AG04449 (cell line): ENCODE measurements at regions not wholly inside any gene's neighbourhood (a gene's known extent, or its start where the extent isn't known, plus 50 kb on each side); places are given as distances from the start of the nearest gene placed in this dataset.

Experiments
- CTCF ChIA-PET: fragments of 350-600 bp; formaldehyde crosslinking; extraction: SDS; loops from one replicate; lab custom pipeline; 2021; ENCODE audit warnings: antibody characterized with exemption; lab: Yijun Ruan, JAX
- POLR2A ChIA-PET: fragments of 400-600, 350-600 bp; formaldehyde crosslinking; extraction: SDS; loops from one replicate; lab custom pipeline; 2020; ENCODE audit warnings: antibody characterized with exemption, inconsistent platforms; lab: Yijun Ruan, JAX
- DNase-seq: peaks from one replicate; pipeline ENCODE4 v3.0.0-alpha.2; 2010; ENCODE audit warnings: low read depth, low spot score
- H3K4me3 ChIP-seq: 2 replicates; pipeline ENCODE4 v1.5.1; 2011; ENCODE audit warnings: low read depth, mild to moderate bottlenecking, control low read depth, low read length
- TF ChIP-seq, protein P1 (sequence below): IDR thresholded peaks from one replicate; pipeline ENCODE4 v1.5.1; 2011; ENCODE audit warnings: mild to moderate bottlenecking, moderate library complexity, low read length, control low read depth, inconsistent platforms; ENCODE audit not compliant: insufficient read depth; ENCODE audit errors: missing control alignments

- TF ChIP-seq, protein P1, sequence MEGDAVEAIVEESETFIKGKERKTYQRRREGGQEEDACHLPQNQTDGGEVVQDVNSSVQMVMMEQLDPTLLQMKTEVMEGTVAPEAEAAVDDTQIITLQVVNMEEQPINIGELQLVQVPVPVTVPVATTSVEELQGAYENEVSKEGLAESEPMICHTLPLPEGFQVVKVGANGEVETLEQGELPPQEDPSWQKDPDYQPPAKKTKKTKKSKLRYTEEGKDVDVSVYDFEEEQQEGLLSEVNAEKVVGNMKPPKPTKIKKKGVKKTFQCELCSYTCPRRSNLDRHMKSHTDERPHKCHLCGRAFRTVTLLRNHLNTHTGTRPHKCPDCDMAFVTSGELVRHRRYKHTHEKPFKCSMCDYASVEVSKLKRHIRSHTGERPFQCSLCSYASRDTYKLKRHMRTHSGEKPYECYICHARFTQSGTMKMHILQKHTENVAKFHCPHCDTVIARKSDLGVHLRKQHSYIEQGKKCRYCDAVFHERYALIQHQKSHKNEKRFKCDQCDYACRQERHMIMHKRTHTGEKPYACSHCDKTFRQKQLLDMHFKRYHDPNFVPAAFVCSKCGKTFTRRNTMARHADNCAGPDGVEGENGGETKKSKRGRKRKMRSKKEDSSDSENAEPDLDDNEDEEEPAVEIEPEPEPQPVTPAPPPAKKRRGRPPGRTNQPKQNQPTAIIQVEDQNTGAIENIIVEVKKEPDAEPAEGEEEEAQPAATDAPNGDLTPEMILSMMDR = no peak
- H3K4me3 ChIP-seq = no peak overlapping the region
- DNase-seq = no peak
- POLR2A ChIA-PET = no interaction called here
- CTCF ChIA-PET = no interaction called here
Observed at GRCh38 chr11:69979632-69980031, 98.5 kb upstream of the ANO1 start.

GRCh38 chr11:69981119-69981784, 96.9 kb upstream of the ANO1 start:
- CTCF ChIA-PET = no interaction called here
- POLR2A ChIA-PET = no interaction called here
- no peak overlapping the region for H3K4me3 ChIP-seq
- DNase-seq = no peak
- TF ChIP-seq, protein P1 = no peak

- no peak for DNase-seq
- TF ChIP-seq, protein P1 = no peak
- ChIA-PET CTCF (no interaction called here), POLR2A (no interaction called here)
- H3K4me3 ChIP-seq = no peak overlapping the region
Observed at GRCh38 chr11:69982690-69983570, 95.2 kb upstream of the ANO1 start.

- ChIA-PET POLR2A (no interaction called here), CTCF (no interaction called here)
- DNase-seq = no peak
- TF ChIP-seq, protein P1 = no peak
- no peak overlapping the region for H3K4me3 ChIP-seq
Observed at GRCh38 chr11:69983571-69983877, 94.6 kb upstream of the ANO1 start.

DNA sequence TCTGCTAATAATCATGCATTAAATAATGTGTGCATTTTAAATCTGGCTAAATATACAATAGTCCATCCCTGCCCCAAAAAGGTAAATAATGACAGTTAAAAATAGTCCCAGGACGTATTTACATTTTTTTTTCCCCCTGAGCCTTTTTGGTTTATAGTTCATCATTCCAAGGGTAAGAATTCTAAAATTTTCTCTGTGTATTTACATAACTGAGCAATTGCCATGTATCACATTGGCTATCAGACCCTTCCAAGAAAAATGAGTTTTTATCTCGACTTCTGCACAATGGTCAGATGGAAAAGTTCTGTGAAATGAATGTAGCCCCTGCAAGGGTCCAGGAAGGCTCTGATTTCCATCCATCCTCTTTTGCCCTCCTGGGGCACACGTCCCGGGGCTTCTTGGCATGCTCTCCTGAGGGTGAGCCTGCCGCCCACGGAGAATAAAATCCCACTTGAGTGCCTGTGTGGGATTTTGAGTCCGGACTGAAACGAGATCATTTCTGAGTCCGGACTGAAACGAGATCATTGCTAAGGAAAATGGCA, 94.1 kb upstream of the ANO1 start:
- ChIA-PET POLR2A (no interaction called here), CTCF (no interaction called here)
- DNase-seq = no peak
- TF ChIP-seq, protein P1 = no peak
- H3K4me3 ChIP-seq = no peak overlapping the region
